NCI-H2107 treated with DMSO at 0.1 percent for 48 hours (cell line): ENCODE measurements at regions not wholly inside any gene's neighbourhood (a gene's known extent, or its start where the extent isn't known, plus 50 kb on each side); places are given as distances from the start of the nearest gene placed in this dataset.
A peak's percentile ranks its signal among the peaks of the same experiment; 100 is the strongest.

Experiments
- DNase-seq: peaks from one replicate; lab custom pipeline; 2025; ENCODE audit not compliant: unreplicated experiment; lab: John Stamatoyannopoulos, UW

GRCh38 chr16:85396879-85397871 is 215.9 kb upstream of the GSE1 start:
- DNase-seq = peak; percentile 66

GRCh38 chr16:85398050-85398451 is 215.1 kb upstream of the GSE1 start:
- no peak for DNase-seq

- DNase-seq = no peak
Measured at GRCh38 chr16:85398688-85399582, 214.2 kb upstream of the GSE1 start.

GRCh38 chr16:85399583-85400284 is 213.4 kb upstream of the GSE1 start:
- peak; percentile 21 for DNase-seq

- DNase-seq = no peak
Measured at GRCh38 chr16:85400305-85401205, 212.6 kb upstream of the GSE1 start.

GRCh38 chr16:85401370-85401916 is 211.7 kb upstream of the GSE1 start:
- no peak for DNase-seq

GRCh38 chr16:85401917-85402766 is 211.0 kb upstream of the GSE1 start:
- no peak for DNase-seq

- DNase-seq = no peak
Measured at GRCh38 chr16:85402910-85403692, 210.0 kb upstream of the GSE1 start.

GRCh38 chr16:85403693-85404092 is 209.4 kb upstream of the GSE1 start:
- DNase-seq = no peak

GRCh38 chr16:85412911-85413520 is 200.1 kb upstream of the GSE1 start:
- no peak for DNase-seq

- no peak for DNase-seq
Measured at GRCh38 chr16:85413691-85414663, 199.1 kb upstream of the GSE1 start.

GRCh38 chr16:85415196-85416090 is 197.7 kb upstream of the GSE1 start:
- no peak for DNase-seq

GRCh38 chr16:85416228-85417109 is 196.7 kb upstream of the GSE1 start:
- peak; percentile 70 for DNase-seq

GRCh38 chr16:85417156-85417860 is 195.8 kb upstream of the GSE1 start:
- peak; percentile 16 for DNase-seq
